ENCODE measurements at regions not wholly inside any gene's neighbourhood (a gene's known extent, or its start where the extent isn't known, plus 50 kb on each side); places are given as distances from the start of the nearest gene placed in this dataset.

GRCh38 chr6:135109761-135110160 is 55.1 kb upstream of the HBS1L start:
- no peak overlapping the region for H3K27ac ChIP-seq (ENCODE audit: low read depth in 2 of 2, low read length in 2 of 2)
- no peak for TF ChIP-seq CTCF (IDR thresholded peaks at IDR 0.05; ENCODE audit: borderline replicate concordance, extremely low read depth, insufficient read depth)
- no peak overlapping the region for H3K9ac ChIP-seq (ENCODE audit: low read length in 3 of 3)
- FAIRE-seq: no peak
- H3K27me3 ChIP-seq (ENCODE audit: control insufficient read depth, insufficient read depth, low read length): no peaks in the 10 kb centered on the region
- H3K4me1 ChIP-seq (ENCODE audit: control insufficient read depth in 2 of 3, insufficient read depth in 2 of 3, low read depth in 1 of 3, low read length in 3 of 3): no peaks in the 10 kb centered on the region
- no peaks in the 10 kb centered on the region for H3K9me3 ChIP-seq (ENCODE audit: control insufficient read depth in 2 of 3, insufficient read depth in 1 of 3, low read length in 3 of 3)
- H3K36me3 ChIP-seq (ENCODE audit: control insufficient read depth in 2 of 3, insufficient read depth in 3 of 3, low read length in 3 of 3): no peaks in the 10 kb centered on the region
- no peak overlapping the region for H3K4me3 ChIP-seq (ENCODE audit: low read length in 3 of 3)
- intact Hi-C loops (cut with DNase I): no loop called here
- no peak for DNase-seq

GRCh38 chr6:135108692-135109091 is 54.1 kb upstream of the HBS1L start:
- DNase-seq (no peak), FAIRE-seq (no peak)
- intact Hi-C loops (cut with DNase I): no loop called here
- H3K4me3 ChIP-seq (ENCODE audit: low read length in 3 of 3): no peak overlapping the region
- H3K27ac ChIP-seq (ENCODE audit: low read depth in 2 of 2, low read length in 2 of 2): no peak overlapping the region
- no peaks in the 10 kb centered on the region for H3K9me3 ChIP-seq (ENCODE audit: control insufficient read depth in 2 of 3, insufficient read depth in 1 of 3, low read length in 3 of 3)
- H3K4me1 ChIP-seq (ENCODE audit: control insufficient read depth in 2 of 3, insufficient read depth in 2 of 3, low read depth in 1 of 3, low read length in 3 of 3): no peaks in the 10 kb centered on the region
- H3K36me3 ChIP-seq (ENCODE audit: control insufficient read depth in 2 of 3, insufficient read depth in 3 of 3, low read length in 3 of 3): no peaks in the 10 kb centered on the region
- no peak for TF ChIP-seq CTCF (IDR thresholded peaks at IDR 0.05; ENCODE audit: borderline replicate concordance, extremely low read depth, insufficient read depth)
- H3K9ac ChIP-seq (ENCODE audit: low read length in 3 of 3): no peak overlapping the region
- no peaks in the 10 kb centered on the region for H3K27me3 ChIP-seq (ENCODE audit: control insufficient read depth, insufficient read depth, low read length)

GRCh38 chr6:135106611-135107010 is 52.0 kb upstream of the HBS1L start:
- no peak for TF ChIP-seq CTCF (IDR thresholded peaks at IDR 0.05; ENCODE audit: borderline replicate concordance, extremely low read depth, insufficient read depth)
- no peaks in the 10 kb centered on the region for H3K4me1 ChIP-seq (ENCODE audit: control insufficient read depth in 2 of 3, insufficient read depth in 2 of 3, low read depth in 1 of 3, low read length in 3 of 3)
- H3K4me3 ChIP-seq (ENCODE audit: low read length in 3 of 3): no peak overlapping the region
- H3K9me3 ChIP-seq (ENCODE audit: control insufficient read depth in 2 of 3, insufficient read depth in 1 of 3, low read length in 3 of 3): no peaks in the 10 kb centered on the region
- no peaks in the 10 kb centered on the region for H3K27me3 ChIP-seq (ENCODE audit: control insufficient read depth, insufficient read depth, low read length)
- FAIRE-seq (no peak), DNase-seq (peak in 1 of 5 donors; percentile 64)
- H3K9ac ChIP-seq (ENCODE audit: low read length in 3 of 3): no peak overlapping the region
- no peaks in the 10 kb centered on the region for H3K36me3 ChIP-seq (ENCODE audit: control insufficient read depth in 2 of 3, insufficient read depth in 3 of 3, low read length in 3 of 3)
- H3K27ac ChIP-seq (ENCODE audit: low read depth in 2 of 2, low read length in 2 of 2): no peak overlapping the region
- intact Hi-C loops (cut with DNase I): no loop called here

GRCh38 chr6:135105710-135106109 is 51.1 kb upstream of the HBS1L start:
- intact Hi-C loops (cut with DNase I): no loop called here
- FAIRE-seq (no peak), DNase-seq (no peak)
- Histone ChIP-seq H3K9me3 (ENCODE audit: control insufficient read depth in 2 of 3, insufficient read depth in 1 of 3, low read length in 3 of 3) (no peaks in the 10 kb centered on the region), H3K36me3 (ENCODE audit: control insufficient read depth in 2 of 3, insufficient read depth in 3 of 3, low read length in 3 of 3) (no peaks in the 10 kb centered on the region), H3K27me3 (ENCODE audit: control insufficient read depth, insufficient read depth, low read length) (no peaks in the 10 kb centered on the region), H3K4me3 (ENCODE audit: low read length in 3 of 3) (no peak overlapping the region), H3K27ac (ENCODE audit: low read depth in 2 of 2, low read length in 2 of 2) (no peak overlapping the region), H3K4me1 (ENCODE audit: control insufficient read depth in 2 of 3, insufficient read depth in 2 of 3, low read depth in 1 of 3, low read length in 3 of 3) (no peaks in the 10 kb centered on the region), H3K9ac (ENCODE audit: low read length in 3 of 3) (no peak overlapping the region)
- TF ChIP-seq CTCF (IDR thresholded peaks at IDR 0.05; ENCODE audit: borderline replicate concordance, extremely low read depth, insufficient read depth): no peak
